GM19438 (cell line): ENCODE measurements at regions not wholly inside any gene's neighbourhood (a gene's known extent, or its start where the extent isn't known, plus 50 kb on each side); places are given as distances from the start of the nearest gene placed in this dataset.
"Not testable (repeated sequence)": the region's sequence is repeated elsewhere in the genome, so short reads cannot be mapped to it uniquely, and the experiment has no call there.

Source experiments
- ATAC-seq: cut with Tn5 transposase; IDR thresholded peaks from one replicate; pipeline ENCODE4 v1.9.1; 2021; ENCODE audit warnings: low read depth; ENCODE audit not compliant: unreplicated experiment

- no peak for ATAC-seq
Observed at GRCh38 chr5:74465724-74466123, 174.8 kb downstream of the ENC1 start.

- ATAC-seq: no peak
Observed at GRCh38 chr5:74464512-74465209, 175.9 kb downstream of the ENC1 start.

GRCh38 chr5:74462356-74462755 lies 178.2 kb downstream of the ENC1 start:
- no peak for ATAC-seq

GRCh38 chr5:74461251-74461650 lies 179.3 kb downstream of the ENC1 start:
- no peak for ATAC-seq

- no peak for ATAC-seq
Observed at GRCh38 chr5:74460694-74461093, 179.8 kb downstream of the ENC1 start.

GRCh38 chr5:74459984-74460383 lies 180.5 kb downstream of the ENC1 start:
- no peak for ATAC-seq

- no peak for ATAC-seq
Observed at GRCh38 chr5:74457876-74458275, 182.7 kb downstream of the ENC1 start.

GRCh38 chr5:74454263-74455030 lies 186.1 kb downstream of the ENC1 start:
- no peak for ATAC-seq

- no peak for ATAC-seq
Observed at GRCh38 chr5:74452856-74453255, 187.7 kb downstream of the ENC1 start.

- ATAC-seq: no peak
Observed at GRCh38 chr5:74450095-74450494, 190.4 kb downstream of the ENC1 start.

- ATAC-seq: no peak
Observed at GRCh38 chr5:74446725-74447241, 193.7 kb downstream of the ENC1 start.

- no peak for ATAC-seq
Observed at GRCh38 chr5:74442466-74442865, 198.1 kb downstream of the ENC1 start.

GRCh38 chr5:74441616-74442015 lies 198.9 kb downstream of the ENC1 start:
- no peak for ATAC-seq

GRCh38 chr5:74440341-74440740 lies 200.2 kb downstream of the ENC1 start:
- ATAC-seq: no peak

GRCh38 chr5:74437870-74438269 lies 202.7 kb downstream of the ENC1 start:
- not testable (repeated sequence) for ATAC-seq

GRCh38 chr5:74433896-74434829 lies 206.4 kb downstream of the ENC1 start:
- no peak for ATAC-seq

- no peak for ATAC-seq
Observed at GRCh38 chr5:74433255-74433895, 207.2 kb downstream of the ENC1 start.

GRCh38 chr5:74432721-74433120 lies 207.8 kb downstream of the ENC1 start:
- ATAC-seq: no peak

- no peak for ATAC-seq
Observed at GRCh38 chr5:74432216-74432615, 208.3 kb downstream of the ENC1 start.

- no peak for ATAC-seq
Observed at GRCh38 chr5:74431290-74431669, 209.2 kb downstream of the ENC1 start.
